Fibroblast of skin of back (primary cell): ENCODE measurements at regions not wholly inside any gene's neighbourhood (a gene's known extent, or its start where the extent isn't known, plus 50 kb on each side); places are given as distances from the start of the nearest gene placed in this dataset.

Source experiments
- DNase-seq: peaks from one replicate; pipeline ENCODE4 v3.0.0-alpha.2; 2013

- no peak for DNase-seq
Observed at GRCh38 chr13:95352486-95352885, 51.2 kb upstream of the ABCC4 start.

DNA sequence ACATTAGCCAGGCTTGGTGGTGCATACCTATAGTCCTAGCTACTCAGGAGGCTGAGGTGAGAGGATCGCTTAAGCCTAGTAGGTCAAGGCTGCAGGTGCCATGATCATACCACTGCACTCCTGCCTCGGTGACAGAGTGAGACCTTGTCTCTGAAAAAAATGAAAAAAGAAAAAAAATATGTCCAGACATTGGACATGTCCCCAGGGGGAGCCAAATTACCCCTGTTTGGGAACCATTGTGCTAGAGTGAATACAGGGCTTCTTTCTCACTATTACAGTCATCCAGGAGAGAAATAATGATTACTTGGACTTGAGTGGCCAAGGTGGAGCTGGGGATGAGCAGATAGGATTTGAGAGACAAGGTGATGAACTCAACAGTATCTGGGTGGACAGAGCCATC, 52.9 kb upstream of the ABCC4 start:
- no peak for DNase-seq

DNA sequence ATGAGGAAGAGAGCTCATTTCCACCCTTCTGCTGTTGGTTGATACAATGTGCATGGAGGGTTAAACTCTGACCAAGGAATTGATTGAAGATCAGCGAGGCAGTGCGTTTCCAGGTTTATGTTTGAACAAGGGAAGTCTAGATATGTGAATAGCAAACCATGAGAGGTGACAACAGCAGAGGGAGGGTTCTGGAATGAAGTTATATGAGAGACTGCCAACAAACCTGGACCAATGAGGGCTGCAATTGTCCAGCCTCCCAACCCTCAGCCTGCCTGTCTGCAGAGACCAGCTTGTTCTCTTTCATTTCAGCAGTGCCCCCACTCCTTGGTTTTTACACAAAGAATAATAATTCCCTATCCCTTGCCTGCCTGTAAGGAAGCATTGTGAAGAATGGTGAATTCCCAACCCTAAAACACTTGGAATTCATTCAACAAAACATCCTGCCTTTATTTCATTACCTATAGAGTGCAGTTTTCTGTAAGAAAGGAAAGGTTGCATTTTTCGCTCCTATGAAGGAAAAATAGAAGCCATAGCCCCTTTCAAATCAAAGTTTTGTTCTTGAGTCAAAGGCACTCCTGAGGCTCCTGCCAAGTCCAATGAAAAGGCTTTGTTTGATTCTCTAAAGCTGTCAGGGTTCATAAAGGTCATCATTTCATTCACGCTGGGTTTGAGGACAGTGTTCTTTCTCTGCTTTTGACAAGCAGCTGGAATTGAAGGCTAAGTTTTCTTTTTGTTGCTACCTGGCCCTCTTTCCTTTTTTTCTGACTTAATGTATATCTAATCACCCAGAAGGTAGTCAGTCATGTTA, 53.6 kb upstream of the ABCC4 start:
- DNase-seq, result no peak

DNA sequence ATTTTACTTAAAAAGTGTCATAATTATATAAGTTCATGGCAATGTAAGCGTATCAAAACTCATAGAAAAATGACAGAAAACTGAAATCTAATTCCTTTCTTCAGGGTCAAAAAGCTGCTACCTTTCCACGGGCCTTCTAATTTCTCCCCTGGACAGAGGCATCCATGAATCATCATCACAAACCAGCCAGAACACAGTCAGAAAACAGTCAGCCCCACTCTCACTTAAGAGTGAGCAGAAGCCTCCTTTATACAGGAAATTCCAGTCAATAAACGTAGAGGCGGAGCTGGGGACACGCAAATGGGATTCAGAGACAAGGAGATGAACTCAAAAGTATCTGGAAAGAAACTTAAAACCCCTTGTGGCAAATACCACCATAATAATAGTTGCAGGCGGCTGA, 54.2 kb upstream of the ABCC4 start:
- peak; percentile 62 for DNase-seq

DNA sequence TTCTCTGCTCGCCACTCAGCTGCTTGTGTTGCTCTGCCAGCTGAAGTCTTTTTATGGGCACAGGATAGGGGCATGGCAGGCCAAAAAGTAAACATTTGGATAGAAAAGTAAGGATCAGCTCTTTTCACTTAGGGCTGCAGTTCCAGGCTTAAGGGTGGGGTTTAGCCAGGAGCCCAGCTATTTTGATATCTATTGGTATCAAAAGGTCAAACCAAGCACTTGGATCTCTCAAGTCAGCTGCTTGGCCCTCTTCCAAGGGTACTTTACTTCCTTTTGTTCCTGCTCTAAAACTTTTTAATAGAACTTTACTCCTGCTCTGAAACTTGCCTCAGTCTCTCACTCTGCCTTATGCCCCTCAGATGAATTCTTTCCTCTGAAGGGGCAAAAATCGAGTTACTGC, 55.7 kb upstream of the ABCC4 start:
- no peak for DNase-seq

- DNase-seq, result no peak
Observed at GRCh38 chr13:95357875-95358274, 56.6 kb upstream of the ABCC4 start.

DNA sequence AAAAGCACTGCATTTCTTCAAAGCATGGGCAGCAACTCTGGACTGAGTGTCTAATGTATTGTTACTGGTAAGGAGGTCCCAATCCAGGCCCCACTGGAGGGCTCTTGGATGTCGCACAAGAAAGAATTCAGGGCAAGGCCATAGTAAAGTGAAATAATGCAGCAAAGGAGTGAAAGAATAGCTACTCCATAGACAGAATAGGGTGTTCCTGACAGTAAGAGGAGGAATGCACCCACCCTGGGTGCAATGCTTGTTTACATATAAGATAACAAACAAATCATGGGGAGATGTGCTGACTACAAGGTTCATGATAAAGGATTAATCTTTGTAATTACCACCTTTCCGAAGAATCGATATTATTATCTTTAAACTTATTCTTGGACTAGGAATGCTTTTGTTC, 58.8 kb upstream of the ABCC4 start:
- DNase-seq, result no peak

DNA sequence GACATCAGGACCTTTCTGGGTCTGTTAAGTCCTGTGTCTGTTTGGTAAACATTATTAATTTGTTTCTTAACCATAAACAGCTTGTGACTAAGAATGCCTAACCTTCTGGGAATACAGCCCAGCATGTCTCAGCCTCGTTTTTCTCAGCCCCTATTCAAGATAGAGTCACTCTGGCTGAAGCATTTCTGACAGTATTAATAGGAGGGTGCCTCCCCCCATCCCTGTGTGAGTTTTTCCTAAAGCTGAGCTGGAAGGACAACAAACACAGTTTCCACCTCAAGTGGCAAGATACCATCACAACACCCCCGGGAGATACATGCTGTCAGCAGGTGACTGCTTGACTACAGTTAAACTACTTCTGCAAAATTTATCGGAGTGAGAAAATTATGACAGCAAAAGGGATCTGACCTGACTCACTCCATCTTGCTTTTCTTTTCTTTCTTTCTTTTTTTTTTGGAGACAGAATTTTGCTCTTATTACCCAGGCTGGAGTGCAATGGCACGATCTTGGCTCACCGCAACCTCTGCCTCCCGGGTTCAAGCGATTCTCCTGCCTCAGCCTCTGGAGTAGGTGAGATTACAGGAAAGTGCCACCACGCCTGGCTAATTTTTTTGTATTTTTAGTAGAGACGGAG, 59.3 kb upstream of the ABCC4 start:
- DNase-seq, result no peak

GRCh38 chr13:95361686-95362085, 60.4 kb upstream of the ABCC4 start:
- DNase-seq, result no peak

- DNase-seq, result no peak
Observed at GRCh38 chr13:95362666-95363065, 61.4 kb upstream of the ABCC4 start.

DNA sequence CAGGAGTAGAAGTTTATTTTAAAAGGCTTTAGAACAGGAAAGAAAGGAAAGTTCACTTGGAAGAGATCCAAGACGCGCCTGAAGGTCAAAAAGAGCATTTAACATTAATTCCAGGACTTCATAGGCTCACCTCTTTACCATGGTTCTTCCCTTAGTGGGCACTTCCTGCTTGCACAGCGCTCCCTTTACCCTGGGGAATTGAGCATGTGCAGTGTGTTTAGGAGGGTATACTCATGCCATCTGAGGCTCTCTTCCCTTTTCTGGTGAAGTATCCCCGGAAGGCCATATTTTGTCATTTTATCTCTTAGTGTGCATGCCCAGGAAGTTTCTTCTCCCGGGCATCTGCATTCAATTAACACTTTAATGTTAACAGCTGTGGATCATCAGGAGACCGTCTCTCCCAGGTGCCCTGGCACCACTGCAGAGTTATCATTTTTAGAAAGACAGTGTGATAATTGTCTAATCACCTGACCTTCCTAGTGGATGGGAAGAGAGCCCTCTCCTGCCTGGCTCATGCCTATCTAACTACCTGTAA, 66.1 kb upstream of the ABCC4 start:
- peak; percentile 8 for DNase-seq

- no peak for DNase-seq
Observed at GRCh38 chr13:95368998-95369397, 67.7 kb upstream of the ABCC4 start.

DNA sequence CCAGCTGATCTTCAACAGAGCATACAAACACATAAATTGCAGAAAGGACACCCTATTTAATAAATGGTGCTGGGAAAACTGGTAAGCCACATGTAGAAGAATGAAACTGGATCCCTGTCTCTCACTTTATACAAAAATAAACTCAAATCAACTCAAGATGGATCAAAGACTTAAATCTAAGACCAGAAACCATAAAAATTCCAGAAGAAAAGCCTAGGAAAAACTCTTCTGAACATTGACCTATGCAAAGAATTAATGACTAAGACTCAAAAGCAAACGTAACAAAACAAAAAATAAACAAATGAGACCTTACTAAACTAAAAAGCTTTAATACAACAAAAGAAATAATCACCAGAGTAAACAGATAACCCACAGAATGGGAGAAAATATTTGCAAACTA, 74.5 kb upstream of the ABCC4 start:
- DNase-seq, result no peak

GRCh38 chr13:95378603-95379002, 77.4 kb upstream of the ABCC4 start:
- no peak for DNase-seq

- peak; percentile 76 for DNase-seq
Observed at GRCh38 chr13:95380468-95381211, 79.4 kb upstream of the ABCC4 start.

- DNase-seq, result no peak
Observed at GRCh38 chr13:95381212-95381527, 79.9 kb upstream of the ABCC4 start.

- no peak for DNase-seq
Observed at GRCh38 chr13:95382411-95382810, 81.2 kb upstream of the ABCC4 start.

DNA sequence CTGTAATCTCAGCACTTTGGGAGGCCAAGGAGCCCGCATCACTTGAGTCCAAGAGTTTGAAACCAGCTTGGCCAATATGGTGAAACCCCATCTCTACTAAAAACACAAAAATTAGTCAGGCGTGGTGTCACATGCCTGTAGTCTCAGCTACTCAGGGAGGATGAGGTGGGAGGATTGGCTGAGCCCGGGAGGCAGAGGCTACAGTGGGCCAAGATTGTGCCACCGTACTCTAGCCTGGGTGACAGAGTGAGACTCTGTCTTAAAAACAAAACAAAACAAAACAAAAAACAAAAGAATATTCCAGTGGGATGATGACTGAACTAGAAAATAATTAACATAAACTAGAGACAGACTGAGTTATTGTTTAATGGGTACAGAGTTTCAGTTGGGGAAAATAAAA, 81.7 kb upstream of the ABCC4 start:
- DNase-seq, result no peak

DNA sequence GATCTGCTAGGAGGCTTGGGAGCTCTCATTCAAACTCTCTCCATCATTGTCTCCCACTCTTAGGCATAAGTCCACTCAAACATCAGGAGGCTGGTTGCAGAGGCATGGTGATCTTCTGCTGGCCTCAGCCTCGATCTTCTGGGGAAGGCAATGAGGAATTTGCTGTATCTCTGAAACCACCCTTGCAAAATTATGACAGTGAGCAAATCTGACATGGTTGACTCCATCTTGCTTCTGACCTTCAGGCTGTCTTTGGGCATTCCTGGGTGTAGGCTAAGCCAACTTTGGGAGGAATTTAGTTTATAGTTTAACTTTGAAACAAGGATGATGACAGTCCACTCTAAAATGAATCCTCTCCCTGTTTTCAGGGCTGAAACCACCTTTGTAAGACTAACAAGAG, 84.1 kb upstream of the ABCC4 start:
- no peak for DNase-seq

- DNase-seq, result no peak
Observed at GRCh38 chr13:95385798-95386197, 84.5 kb upstream of the ABCC4 start.

GRCh38 chr13:95386370-95386769, 85.1 kb upstream of the ABCC4 start:
- no peak for DNase-seq

DNA sequence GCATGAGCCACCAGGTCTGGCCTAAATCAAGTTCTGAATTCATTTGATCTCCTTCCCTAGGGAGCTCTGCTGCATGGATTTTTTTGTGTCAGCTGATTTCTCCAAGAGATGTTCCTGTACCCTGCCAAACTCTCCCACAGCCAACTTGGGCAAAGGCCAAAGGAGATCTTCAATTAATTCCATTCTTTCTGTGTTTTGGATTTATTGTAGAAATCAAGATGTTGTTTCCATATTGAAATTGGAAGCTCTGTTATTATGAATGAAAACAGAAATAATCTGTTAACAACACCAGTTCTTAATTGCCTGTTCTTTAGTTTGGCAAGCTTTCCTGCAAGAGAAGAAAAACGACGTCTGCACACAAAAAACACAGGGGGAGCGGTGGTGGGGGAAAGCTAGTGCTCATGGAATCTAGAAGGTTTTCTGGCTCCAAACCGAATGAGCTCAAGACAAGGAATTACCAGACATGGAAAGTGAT, 86.5 kb upstream of the ABCC4 start:
- no peak for DNase-seq

- DNase-seq, result no peak
Observed at GRCh38 chr13:95388420-95389079, 87.3 kb upstream of the ABCC4 start.
